Vagina (tissue), 2 donors: ENCODE measurements at regions not wholly inside any gene's neighbourhood (a gene's known extent, or its start where the extent isn't known, plus 50 kb on each side); places are given as distances from the start of the nearest gene placed in this dataset.

Experiments
- CTCF ChIP-seq, 3 experiments: fragments of 450-650 bp in 2 of 3; fragments of 200-600 bp in 1 of 3; sonication (generic) in 1 of 3; IDR thresholded peaks; one replicate each; pipeline ENCODE4 v1.5.1; 2017 to 2019; ENCODE audit warnings: antibody characterized with exemption in 3 of 3, mild to moderate bottlenecking in 2 of 3, moderate library complexity in 2 of 3
- POLR2A ChIP-seq, 2 donors: fragments of 450-650 bp; IDR thresholded peaks; one replicate each; pipeline ENCODE4 v1.6.1; 2017; ENCODE audit warnings: antibody characterized with exemption in 2 of 2, mild to moderate bottlenecking in 2 of 2, moderate library complexity in 2 of 2
- POLR2AphosphoS5 ChIP-seq, 2 donors: sonication (generic); formaldehyde crosslinking; IDR thresholded peaks; one replicate each; pipeline ENCODE4 v1.9.0; 2017; ENCODE audit warnings: antibody characterized with exemption in 2 of 2, mild to moderate bottlenecking in 2 of 2, low read depth in 1 of 2; ENCODE audit not compliant: insufficient read depth in 1 of 2

- TF ChIP-seq POLR2AphosphoS5 (IDR thresholded peaks at IDR 0.05; ENCODE audit: insufficient read depth in 1 of 2, low read depth in 1 of 2), result no peak
- TF ChIP-seq POLR2A (IDR thresholded peaks at IDR 0.05), result no peak
- TF ChIP-seq CTCF (IDR thresholded peaks at IDR 0.05), result no peak
These were observed 106.4 kb upstream of the GSC start for GRCh38 chr14:94876306-94876705.
